HEK293T (cell line): ENCODE measurements at regions not wholly inside any gene's neighbourhood (a gene's known extent, or its start where the extent isn't known, plus 50 kb on each side); places are given as distances from the start of the nearest gene placed in this dataset.

ENCODE experiments used
- CTCF ChIA-PET: fragments of 350-600 bp; formaldehyde crosslinking; extraction: SDS; loops from one replicate; lab custom pipeline; 2021; ENCODE audit warnings: antibody characterized with exemption, inconsistent platforms; lab: Yijun Ruan, JAX
- POLR2A ChIA-PET: fragments of 350-600 bp; formaldehyde crosslinking; extraction: SDS; loops from one replicate; lab custom pipeline; 2020; ENCODE audit warnings: antibody characterized with exemption, inconsistent platforms; lab: Yijun Ruan, JAX
- DNase-seq: peaks from one replicate; pipeline ENCODE4 v3.0.0; 2012; ENCODE audit warnings: mixed read lengths; ENCODE audit errors: extremely low spot score
- ARNT ChIP-seq: fragments of 450-650 bp; IDR thresholded peaks from 2 replicates; pipeline ENCODE4 v1.6.1; 2017; ENCODE audit warnings: mild to moderate bottlenecking
- BHLHE40 ChIP-seq: fragments of 450-650 bp; IDR thresholded peaks from 2 replicates; pipeline ENCODE4 v1.6.1; 2016; ENCODE audit warnings: mild to moderate bottlenecking, moderate library complexity, borderline replicate concordance
- CTBP1 ChIP-seq: fragments of 450-650 bp; IDR thresholded peaks from 2 replicates; pipeline ENCODE4 v1.6.1; 2016; ENCODE audit warnings: borderline replicate concordance
- ELF4 ChIP-seq: fragments of 450-650 bp; IDR thresholded peaks from 2 replicates; pipeline ENCODE4 v1.6.1; 2017; ENCODE audit warnings: antibody characterized with exemption
- FOXA1 ChIP-seq: fragments of 450-650 bp; IDR thresholded peaks from 2 replicates; pipeline ENCODE4 v1.6.1; 2016; ENCODE audit warnings: mild to moderate bottlenecking
- FOXK2 ChIP-seq: fragments of 450-650 bp; IDR thresholded peaks from 2 replicates; pipeline ENCODE4 v1.6.1; 2016; ENCODE audit warnings: mild to moderate bottlenecking
- FOXM1 ChIP-seq: fragments of 450-650 bp; IDR thresholded peaks from 2 replicates; pipeline ENCODE4 v1.6.1; 2017; ENCODE audit warnings: mild to moderate bottlenecking, borderline replicate concordance
- HDGF ChIP-seq: fragments of 450-650 bp; IDR thresholded peaks from 2 replicates; pipeline ENCODE4 v1.6.1; 2017; ENCODE audit warnings: antibody characterized with exemption, borderline replicate concordance
- L3MBTL2 ChIP-seq: fragments of 450-650 bp; conservative IDR thresholded peaks from 2 replicates; pipeline ENCODE4 v1.6.1; 2016; ENCODE audit warnings: mild to moderate bottlenecking
- LEF1 ChIP-seq: fragments of 450-650 bp; IDR thresholded peaks from 2 replicates; pipeline ENCODE4 v1.6.1; 2017; ENCODE audit warnings: mild to moderate bottlenecking, borderline replicate concordance
- NFRKB ChIP-seq: fragments of 450-650 bp; IDR thresholded peaks from 2 replicates; pipeline ENCODE4 v1.6.1; 2016; ENCODE audit warnings: mild to moderate bottlenecking, moderate library complexity
- SP1 ChIP-seq: fragments of 450-650 bp; IDR thresholded peaks from 2 replicates; pipeline ENCODE4 v1.6.1; 2017
- SUZ12 ChIP-seq: fragments of 450-650 bp; IDR thresholded peaks from 2 replicates; pipeline ENCODE4 v1.6.1; 2016; ENCODE audit warnings: mild to moderate bottlenecking
- TARDBP ChIP-seq: fragments of 450-650 bp; IDR thresholded peaks from 2 replicates; pipeline ENCODE4 v1.6.1; 2016
- ZNF384 ChIP-seq: fragments of 450-650 bp; IDR thresholded peaks from 2 replicates; pipeline ENCODE4 v1.6.1; 2016
- TF ChIP-seq, protein P1 (sequence below): fragments of 450-650 bp; IDR thresholded peaks from 2 replicates; pipeline ENCODE4 v1.6.1; 2016

DNA sequence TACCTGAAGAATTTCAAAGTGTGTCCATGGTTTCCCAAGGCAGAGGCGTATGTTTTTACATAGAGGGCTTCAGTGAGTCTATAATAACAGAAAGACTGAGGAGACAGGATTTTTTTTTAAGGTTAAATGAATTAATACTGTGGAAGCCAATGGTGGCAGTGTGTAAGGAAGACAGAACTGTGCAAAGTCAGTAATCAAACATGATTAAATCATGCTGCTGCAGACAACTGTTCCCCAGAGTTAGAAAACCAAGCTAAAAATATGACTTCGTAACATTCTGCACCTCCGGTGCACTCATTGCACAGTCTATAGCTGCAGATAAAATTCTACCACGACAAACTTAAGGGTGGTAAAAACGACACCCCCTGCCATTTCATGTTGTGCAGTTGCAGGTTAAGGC lies 309.6 kb upstream of the TRIB2 start:
- ChIA-PET POLR2A (no interaction called here), CTCF (no interaction called here)
- TF ChIP-seq, protein P1, sequence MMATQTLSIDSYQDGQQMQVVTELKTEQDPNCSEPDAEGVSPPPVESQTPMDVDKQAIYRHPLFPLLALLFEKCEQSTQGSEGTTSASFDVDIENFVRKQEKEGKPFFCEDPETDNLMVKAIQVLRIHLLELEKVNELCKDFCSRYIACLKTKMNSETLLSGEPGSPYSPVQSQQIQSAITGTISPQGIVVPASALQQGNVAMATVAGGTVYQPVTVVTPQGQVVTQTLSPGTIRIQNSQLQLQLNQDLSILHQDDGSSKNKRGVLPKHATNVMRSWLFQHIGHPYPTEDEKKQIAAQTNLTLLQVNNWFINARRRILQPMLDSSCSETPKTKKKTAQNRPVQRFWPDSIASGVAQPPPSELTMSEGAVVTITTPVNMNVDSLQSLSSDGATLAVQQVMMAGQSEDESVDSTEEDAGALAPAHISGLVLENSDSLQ, result no peak
- TF ChIP-seq SP1, result no peak
- TF ChIP-seq HDGF, result no peak
- no peak for TF ChIP-seq FOXM1
- no peak for TF ChIP-seq FOXA1
- TF ChIP-seq CTBP1, result no peak
- TF ChIP-seq NFRKB, result no peak
- no peak for TF ChIP-seq L3MBTL2
- TF ChIP-seq BHLHE40, result no peak
- TF ChIP-seq ZNF384, result no peak
- DNase-seq, result no peak

DNA sequence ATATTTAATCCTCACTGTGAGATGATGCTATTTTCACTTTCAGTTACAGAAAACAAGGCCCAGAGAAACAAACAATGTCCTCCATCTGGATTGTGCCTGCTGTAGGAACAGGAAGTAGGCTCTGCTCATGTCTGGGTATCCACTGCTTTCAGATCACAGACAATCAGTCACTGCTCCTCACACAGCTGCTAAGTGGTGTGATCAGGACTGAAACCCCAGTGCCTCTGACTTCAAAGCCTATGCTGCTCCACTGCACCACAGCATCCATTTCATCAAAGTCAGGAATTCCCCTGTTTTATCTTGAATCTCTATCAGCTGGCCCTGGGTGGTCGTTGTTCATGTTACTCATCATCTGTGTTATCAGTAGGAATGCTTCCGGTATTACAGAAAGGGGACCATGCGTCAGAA lies 303.8 kb upstream of the TRIB2 start:
- POLR2A ChIA-PET, result no interaction called here
- DNase-seq, result no peak
- TF ChIP-seq LEF1, result no peak
- no peak for TF ChIP-seq L3MBTL2
- CTCF ChIA-PET, result no interaction called here

- POLR2A ChIA-PET, result no interaction called here
- TF ChIP-seq ARNT, result no peak
- TF ChIP-seq ELF4, result no peak
- TF ChIP-seq L3MBTL2, result no peak
- TF ChIP-seq SUZ12, result no peak
- no peak for TF ChIP-seq FOXA1
- no peak for TF ChIP-seq FOXK2
- TF ChIP-seq BHLHE40, result no peak
- no peak for TF ChIP-seq TARDBP
- no peak for TF ChIP-seq HDGF
- no peak for TF ChIP-seq SP1
- TF ChIP-seq FOXM1, result no peak
- TF ChIP-seq ZNF384, result no peak
- TF ChIP-seq LEF1, result no peak
- no peak for DNase-seq
- CTCF ChIA-PET, result no interaction called here
Measured at GRCh38 chr2:12415536-12415935, 301.2 kb upstream of the TRIB2 start.

- POLR2A ChIA-PET, result no interaction called here
- CTCF ChIA-PET, result interaction anchor here (0.8 kb wide), 1 partner anchor 591 kb away, joined by 3 read pairs; no protein-coding TSS in a partner anchor
- TF ChIP-seq L3MBTL2 (no peak), SUZ12 (no peak), NFRKB (no peak), FOXA1 (no peak), SP1 (no peak), TARDBP (no peak), FOXK2 (no peak), LEF1 (no peak), ELF4 (no peak), BHLHE40 (no peak), ARNT (no peak), FOXM1 (no peak), CTBP1 (no peak), HDGF (no peak), ZNF384 (no peak)
- TF ChIP-seq, protein P1, result no peak
- no peak for DNase-seq
Measured at GRCh38 chr2:12416600-12416999, 300.1 kb upstream of the TRIB2 start.

DNA sequence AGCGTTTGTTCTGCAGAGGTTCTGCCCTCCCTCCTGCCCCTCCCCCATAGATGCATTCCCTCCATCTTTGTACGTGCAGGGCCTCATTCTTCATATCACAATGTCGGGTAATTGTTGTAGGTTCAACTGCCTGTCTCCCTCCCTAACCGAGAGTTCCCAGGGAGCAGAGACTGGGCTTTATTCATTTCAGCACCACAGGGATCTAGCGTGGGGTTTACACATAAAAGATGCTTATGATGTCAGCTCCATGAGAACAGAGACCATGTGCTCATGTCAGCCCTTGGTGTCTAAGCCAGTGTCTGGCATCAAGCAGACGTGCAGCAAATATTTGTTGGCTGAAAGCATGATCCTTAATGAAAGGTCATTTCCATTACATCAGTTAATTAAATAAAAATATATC lies 298.9 kb upstream of the TRIB2 start:
- ChIA-PET CTCF (no interaction called here), POLR2A (no interaction called here)
- no peak for DNase-seq
- no peak for TF ChIP-seq HDGF
- TF ChIP-seq, protein P1, result no peak
- TF ChIP-seq SUZ12, result no peak
- TF ChIP-seq NFRKB, result no peak
- TF ChIP-seq FOXA1, result no peak

- POLR2A ChIA-PET, result interaction anchor here (1.0 kb wide), 1 partner anchor 23 kb away, joined by 3 read pairs; no protein-coding TSS in a partner anchor
- TF ChIP-seq FOXK2 (no peak), HDGF (no peak), ARNT (no peak), FOXA1 (no peak), CTBP1 (no peak), ZNF384 (no peak), TARDBP (no peak), SP1 (no peak), NFRKB (no peak), BHLHE40 (no peak), ELF4 (no peak), SUZ12 (no peak), FOXM1 (no peak), LEF1 (no peak), L3MBTL2 (no peak)
- TF ChIP-seq, protein P1, result no peak
- CTCF ChIA-PET, result no interaction called here
- DNase-seq, result no peak
Measured at GRCh38 chr2:12419803-12420202, 296.9 kb upstream of the TRIB2 start.
